Heart left ventricle (tissue), 16 donors: ENCODE measurements at regions not wholly inside any gene's neighbourhood (a gene's known extent, or its start where the extent isn't known, plus 50 kb on each side); places are given as distances from the start of the nearest gene placed in this dataset.

ENCODE experiments used
- ATAC-seq, 4 donors: fragments of 200-7000 bp; cut with Tn5 transposase; one replicate each; pipeline ENCODE4 v1.9.1; 2020 to 2022; ENCODE audit warnings: moderate library complexity in 4 of 4, mild to moderate bottlenecking in 3 of 4, moderate number of reproducible peaks in 1 of 4
- DNase-seq, 5 donors: peaks; one replicate each; pipeline ENCODE4 v3.0.0-alpha.2; 2020
- H3K27ac ChIP-seq, 12 donors: fragments of 200-600 bp; sonication (generic) in 4 of 12; one replicate each; pipeline versions ENCODE4 v1.5.0 to v1.8.0; 2016 to 2022; ENCODE audit warnings: mild to moderate bottlenecking in 2 of 12
- H3K27me3 ChIP-seq, 9 donors: fragments of 200-600 bp; sonication (generic) in 2 of 9; one replicate each; pipeline versions ENCODE4 v1.5.1 to v1.8.0; 2016 to 2022; ENCODE audit warnings: mild to moderate bottlenecking in 3 of 9
- H3K36me3 ChIP-seq, 9 donors: fragments of 200-600 bp; sonication (generic) in 2 of 9; one replicate each; pipeline versions ENCODE4 v1.5.0 to v1.8.0; 2018 to 2022; ENCODE audit warnings: mild to moderate bottlenecking in 2 of 9
- H3K4me1 ChIP-seq, 12 donors: fragments of 200-600 bp; sonication (generic) in 4 of 12; one replicate each; pipeline versions ENCODE4 v1.5.0 to v1.8.0; 2016 to 2022; ENCODE audit warnings: mild to moderate bottlenecking in 3 of 12
- H3K4me3 ChIP-seq, 12 donors: fragments of 200-600 bp; sonication (generic) in 4 of 12; one replicate each; pipeline versions ENCODE4 v1.5.0 to v1.8.0; 2017 to 2022; ENCODE audit warnings: mild to moderate bottlenecking in 9 of 12, moderate library complexity in 4 of 12
- H3K9me3 ChIP-seq, 12 donors: fragments of 200-600 bp; sonication (generic) in 4 of 12; one replicate each; pipeline versions ENCODE4 v1.5.0 to v1.8.0; 2016 to 2022; ENCODE audit warnings: mild to moderate bottlenecking in 1 of 12
- CTCF ChIP-seq, 12 donors: fragments of 200-600 bp; sonication (generic) in 4 of 12; IDR thresholded peaks; one replicate each; pipeline versions ENCODE4 v1.5.0 to v1.8.0; 2018 to 2022; ENCODE audit warnings: antibody characterized with exemption in 12 of 12, mild to moderate bottlenecking in 5 of 12
- POLR2A ChIP-seq, 2 donors: fragments of 450-650 bp; IDR thresholded peaks; one replicate each; pipeline ENCODE4 v1.6.1; 2017; ENCODE audit warnings: antibody characterized with exemption in 2 of 2, mild to moderate bottlenecking in 2 of 2, moderate library complexity in 2 of 2
- WGBS, 4 donors: extraction: QIAGEN DNeasy Blood & Tissue Kit in 2 of 4; methylation state at CpG; one replicate each; pipeline versions ENCODE4 v1.1.5 to v1.1.7; 2013 to 2018; 5-methylcytosine and 5-hydroxymethylcytosine counted together
- intact Hi-C, 10 donors: fragments of 100-400 bp; cut with DNase I; formaldehyde crosslinking; loops; one replicate each; pipeline versions ENCODE4 v1.11.1 to v1.14.2; 2022
- donor health status: ischemic (EF 13 %, LVEDD 7.1; RV severe dilation, severe dysfunction).
- donor health status: healthy with polysubstance abuse.
- donor health status: DM: no; HTN: yes; CAD: no.
- donor health status: DM: no; HTN: no; CAD: no.
- donor health status: ischemic (EF 25% LVEDD 6.9; RV normal size, moderate dysfunction).
- donor health status: ischemic (EF 25% LVEDD 5.7; RV mildly dilated, moderate dysfunction).
- donor health status: healthy.
- donor health status: DM: yes; HTN: yes; CAD: no.
- donor health status: ischemic (EF 35%, LVEDD 5.7; RV mildly dilated, moderate dysfunction).
- donor health status: nonischemic (EF 11% LVEDD 7.7; RV severe dilation, severe dysfunction).
- donor health status: DM: yes; HTN: yes; CAD: no.
- donor health status: PGD.
- donor health status: ischemic (EF 29% LVEDD 5.4; RV normal size, mild dysfunction).
- donor health status: nonischemic (EF 23%, LVEDD 6.1; RV moderate dilation, normal function).

- no peaks in the 10 kb centered on the region for H3K9me3 ChIP-seq
- H3K36me3 ChIP-seq, result no peaks in the 10 kb centered on the region
- no peak for TF ChIP-seq POLR2A (IDR thresholded peaks at IDR 0.05)
- TF ChIP-seq CTCF (IDR thresholded peaks at IDR 0.05), result no peak
- H3K27me3 ChIP-seq, result no peaks in the 10 kb centered on the region
- H3K4me3 ChIP-seq, result no peak overlapping the region
- peak in 1 of 5 donors; percentile 4 for DNase-seq
- intact Hi-C loops, result no loop called here
- WGBS, 4 donors, result 45 to 62% (median 56%) methylated on average over 4 of the region's 4 CpGs
- ATAC-seq, result no peak
- no peak overlapping the region for H3K27ac ChIP-seq
- H3K4me1 ChIP-seq, result no peaks in the 10 kb centered on the region
These were observed 970.6 kb upstream of the ACVR2A start for GRCh38 chr2:146874260-146874658.

- no peak for ATAC-seq
- Histone ChIP-seq H3K4me3 (no peak overlapping the region), H3K27me3 (no peaks in the 10 kb centered on the region), H3K4me1 (no peaks in the 10 kb centered on the region), H3K36me3 (no peaks in the 10 kb centered on the region), H3K27ac (no peak overlapping the region), H3K9me3 (no peaks in the 10 kb centered on the region)
- no peak for DNase-seq
- intact Hi-C loops, result no loop called here
- no peak for TF ChIP-seq CTCF (IDR thresholded peaks at IDR 0.05)
- WGBS, 4 donors, result 71 to 74% (median 73%) methylated on average over 3 of the region's 3 CpGs
These were observed 971.1 kb upstream of the ACVR2A start for GRCh38 chr2:146873646-146874259.

- DNase-seq (no peak), ATAC-seq (no peak)
- intact Hi-C loops, result no loop called here
- WGBS, 4 donors, result 77 to 88% (median 83%) methylated on average over 2 of the region's 2 CpGs
- no peaks in the 10 kb centered on the region for H3K36me3 ChIP-seq
- no peaks in the 10 kb centered on the region for H3K4me1 ChIP-seq
- H3K4me3 ChIP-seq, result no peak overlapping the region
- TF ChIP-seq CTCF (IDR thresholded peaks at IDR 0.05), result no peak
- no peak for TF ChIP-seq POLR2A (IDR thresholded peaks at IDR 0.05)
- no peaks in the 10 kb centered on the region for H3K27me3 ChIP-seq
- no peak overlapping the region for H3K27ac ChIP-seq
- H3K9me3 ChIP-seq, result no peaks in the 10 kb centered on the region
These were observed 971.8 kb upstream of the ACVR2A start for GRCh38 chr2:146873056-146873455.

GRCh38 chr2:146870691-146871090, 974.1 kb upstream of the ACVR2A start:
- H3K9me3 ChIP-seq, result peaks cover 0 to 1% (median 0%) of the 10 kb centered on the region in 12 donors
- no peaks in the 10 kb centered on the region for H3K27me3 ChIP-seq
- no peak overlapping the region for H3K4me3 ChIP-seq
- TF ChIP-seq CTCF (IDR thresholded peaks at IDR 0.05) (no peak), POLR2A (IDR thresholded peaks at IDR 0.05) (no peak)
- WGBS, 4 donors, result 85 to 93% (median 91%) methylated on average over 2 of the region's 2 CpGs
- intact Hi-C loops, result no loop called here
- DNase-seq (no peak), ATAC-seq (no peak)
- H3K27ac ChIP-seq, result no peak overlapping the region
- no peaks in the 10 kb centered on the region for H3K36me3 ChIP-seq
- no peaks in the 10 kb centered on the region for H3K4me1 ChIP-seq
